ENCODE measurements at regions not wholly inside any gene's neighbourhood (a gene's known extent, or its start where the extent isn't known, plus 50 kb on each side); places are given as distances from the start of the nearest gene placed in this dataset.

GRCh38 chr20:4445784-4446183, 196.7 kb upstream of the ADRA1D start:
- TF ChIP-seq EZH2 (IDR thresholded peaks at IDR 0.05; ENCODE audit: borderline replicate concordance, low read length) (no peak), CTCF (IDR thresholded peaks at IDR 0.05; ENCODE audit: low read length) (no peak)
